IMR-90 (cell line): ENCODE measurements at regions not wholly inside any gene's neighbourhood (a gene's known extent, or its start where the extent isn't known, plus 50 kb on each side); places are given as distances from the start of the nearest gene placed in this dataset.

Experiments
- ATAC-seq: fragments of 200-7000 bp; cut with Tn5 transposase; 2 replicates; pipeline ENCODE4 v1.9.1; 2020; ENCODE audit warnings: low read depth, mild to moderate bottlenecking, moderate library complexity
- BruUV-seq: library from RNA; stranded (reverse); fragments of 400-500 nt; replicated peaks from 2 replicates; lab custom pipeline; 2021; lab: Mats Ljungman, UMichigan
- CTCF ChIA-PET: fragments of 300-600 bp; formaldehyde crosslinking; extraction: SDS; loops from one replicate; lab custom pipeline; 2021; ENCODE audit warnings: antibody characterized with exemption; lab: Yijun Ruan, JAX
- POLR2A ChIA-PET: fragments of 300-600 bp; sonication (Branson Sonifier 250); formaldehyde crosslinking; loops from one replicate; lab custom pipeline; 2022; ENCODE audit warnings: antibody characterized with exemption; ENCODE audit not compliant: unreplicated experiment; lab: Charles Lee
- DNase-seq: peaks from one replicate; pipeline ENCODE4 v3.0.0; 2013
- H2AFZ ChIP-seq: replicated peaks from 2 replicates; pipeline ENCODE3; 2013; ENCODE audit warnings: low read length, mild to moderate bottlenecking; ENCODE audit not compliant: poor library complexity
- H2AK5ac ChIP-seq: 2 replicates; pipeline ENCODE4 v1.6.1; 2013; ENCODE audit warnings: low read depth, low read length, inconsistent platforms
- H2AK9ac ChIP-seq: replicated peaks from 2 replicates; pipeline ENCODE3; 2013; ENCODE audit warnings: mild to moderate bottlenecking, low read depth, low read length, moderate library complexity; ENCODE audit not compliant: poor library complexity
- H2BK120ac ChIP-seq: 2 replicates; pipeline ENCODE4 v1.6.1; 2013; ENCODE audit warnings: low read depth, low read length, inconsistent platforms
- H2BK15ac ChIP-seq: 3 replicates; pipeline ENCODE4 v1.6.1; 2013; ENCODE audit warnings: low read depth, low read length, inconsistent platforms
- H2BK20ac ChIP-seq: 2 replicates; pipeline ENCODE4 v1.6.1; 2013; ENCODE audit warnings: low read depth, mild to moderate bottlenecking, inconsistent platforms, low read length, moderate library complexity
- H2BK5ac ChIP-seq: 2 replicates; pipeline ENCODE4 v1.6.1; 2013; ENCODE audit warnings: mild to moderate bottlenecking, low read depth, low read length, inconsistent platforms; ENCODE audit not compliant: poor library complexity, severe bottlenecking
- H3K14ac ChIP-seq: replicated peaks from 2 replicates; pipeline ENCODE4 v1.6.1; 2013; ENCODE audit warnings: low read depth, low read length, inconsistent platforms
- H3K18ac ChIP-seq: 2 replicates; pipeline ENCODE4 v1.6.1; 2013; ENCODE audit warnings: low read depth, low read length, control low read depth
- H3K23ac ChIP-seq: 2 replicates; pipeline ENCODE4 v1.6.1; 2013; ENCODE audit warnings: low read depth, low read length, inconsistent platforms
- H3K27ac ChIP-seq: 2 replicates; pipeline ENCODE4 v1.5.1; 2013; ENCODE audit warnings: mild to moderate bottlenecking, control low read depth, low read length; ENCODE audit not compliant: insufficient read depth
- H3K27me3 ChIP-seq: 2 replicates; pipeline ENCODE4 v1.6.1; 2013; ENCODE audit warnings: low read length; ENCODE audit not compliant: control insufficient read depth, insufficient read depth
- H3K36me3 ChIP-seq: 2 replicates; pipeline ENCODE4 v1.6.1; 2013; ENCODE audit warnings: low read length, mixed read lengths; ENCODE audit not compliant: control insufficient read depth, insufficient read depth
- H3K4ac ChIP-seq: 2 replicates; pipeline ENCODE4 v1.6.1; 2013; ENCODE audit warnings: low read depth, low read length, inconsistent platforms
- H3K4me1 ChIP-seq: 2 replicates; pipeline ENCODE4 v1.6.1; 2013; ENCODE audit warnings: low read length, mixed read lengths; ENCODE audit not compliant: control insufficient read depth, insufficient read depth
- H3K4me2 ChIP-seq: 2 replicates; pipeline ENCODE4 v1.6.1; 2013; ENCODE audit warnings: low read depth, mild to moderate bottlenecking, control low read depth, low read length, moderate library complexity
- H3K4me3 ChIP-seq: 2 replicates; pipeline ENCODE4 v1.5.1; 2013; ENCODE audit warnings: low read depth, mild to moderate bottlenecking, control low read depth, low read length, moderate library complexity; ENCODE audit not compliant: insufficient read depth
- H3K56ac ChIP-seq: 2 replicates; pipeline ENCODE4 v1.6.1; 2013; ENCODE audit warnings: low read length, inconsistent platforms; ENCODE audit not compliant: insufficient read depth; ENCODE audit errors: extremely low read depth
- H3K79me1 ChIP-seq, 2 experiments: 2 replicates each; pipeline ENCODE4 v1.6.1; 2013; ENCODE audit warnings: low read length in 2 of 2, inconsistent platforms in 1 of 2, low read depth in 1 of 2
- H3K9ac ChIP-seq: 2 replicates; pipeline ENCODE4 v1.6.1; 2013; ENCODE audit warnings: low read depth, low read length, control low read depth
- H3K9me1 ChIP-seq: 2 replicates; pipeline ENCODE4 v1.6.1; 2013; ENCODE audit warnings: low read length, inconsistent platforms; ENCODE audit not compliant: insufficient read depth
- H3K9me3 ChIP-seq: 2 replicates; pipeline ENCODE4 v1.6.1; 2013; ENCODE audit warnings: low read length; ENCODE audit not compliant: control insufficient read depth, insufficient read depth
- H4K20me1 ChIP-seq: 2 replicates; pipeline ENCODE4 v1.6.1; 2013; ENCODE audit warnings: low read length, inconsistent platforms; ENCODE audit not compliant: insufficient read depth
- H4K5ac ChIP-seq: 2 replicates; pipeline ENCODE4 v1.6.1; 2013; ENCODE audit warnings: mild to moderate bottlenecking, low read depth, low read length, control low read depth
- H4K8ac ChIP-seq, 2 experiments: 2 replicates each; pipeline ENCODE4 v1.6.1; 2013; ENCODE audit warnings: low read depth in 2 of 2, low read length in 2 of 2, control low read depth in 1 of 2, inconsistent platforms in 1 of 2
- H4K91ac ChIP-seq: 2 replicates; pipeline ENCODE4 v1.6.1; 2013; ENCODE audit warnings: low read depth, low read length, inconsistent platforms; ENCODE audit not compliant: insufficient read depth
- CHD1 ChIP-seq: IDR thresholded peaks from 2 replicates; pipeline ENCODE4 v1.6.1; 2012; ENCODE audit warnings: low read depth, low read length, improper control_type of control experiment
- WGBS, 2 experiments: methylation state at CpG; one replicate each; pipeline versions ENCODE4 v1.1.5 to v1.1.7; 2013; ENCODE audit warnings: missing lambda C conversion rate in 2 of 2; ENCODE audit not compliant: insufficient read length in 1 of 2; ENCODE audit errors: extremely low coverage in 2 of 2; 5-methylcytosine and 5-hydroxymethylcytosine counted together
- dilution Hi-C: fragments of 300-500 bp; cut with HindIII; formaldehyde crosslinking; loops from one replicate; pipeline ENCODE4 v1.14.3; 2018; ENCODE audit warnings: low sequenced_read_pairs; ENCODE audit not compliant: unreplicated experiment
- in situ Hi-C: fragments of 300-500 bp; cut with MboI; formaldehyde crosslinking; loops from 3 replicates; pipeline ENCODE4 v1.14.3; 2019; ENCODE audit warnings: low sequenced_read_pairs, inconsistent platforms, mixed read lengths
- intact Hi-C: fragments of 100-400 bp; cut with micrococcal nuclease; formaldehyde crosslinking; loops from 2 replicates; pipeline ENCODE4 v1.10.0; 2022

DNA sequence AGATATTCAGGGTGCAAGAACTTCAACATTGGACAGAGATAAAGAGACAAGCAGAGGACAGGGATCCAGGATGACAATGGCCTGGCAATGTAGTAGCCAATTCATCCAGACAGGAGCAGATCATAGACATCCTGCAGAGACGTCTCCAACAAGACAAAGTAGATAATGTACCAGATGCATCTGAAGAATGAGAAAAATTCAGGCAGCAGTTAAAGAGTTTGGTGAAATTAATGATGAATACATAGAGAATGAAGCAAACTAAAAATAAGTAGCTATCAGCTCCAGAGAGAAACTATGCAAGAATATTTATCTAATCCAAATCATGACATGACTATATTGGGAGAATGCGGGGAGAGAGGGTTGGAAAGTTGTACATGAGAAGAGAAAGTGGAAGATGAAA is 278.4 kb upstream of the DACH1 start:
- Histone ChIP-seq H4K91ac (no peak overlapping the region), H3K9ac (no peak overlapping the region), H3K14ac (no peak overlapping the region), H3K18ac (no peak overlapping the region), H2BK5ac (no peak overlapping the region), H3K27ac (no peak overlapping the region), H2BK15ac (no peak overlapping the region), H3K4ac (no peak overlapping the region), H3K4me2 (no peak overlapping the region), H2BK20ac (no peak overlapping the region), H4K20me1 (no peaks in the 10 kb centered on the region), H3K4me1 (no peaks in the 10 kb centered on the region), H3K56ac (no peak overlapping the region), H3K27me3 (no peaks in the 10 kb centered on the region), H2AK5ac (no peak overlapping the region), H3K36me3 (no peaks in the 10 kb centered on the region), H3K79me1 (no peaks in the 10 kb centered on the region), H4K8ac (no peak overlapping the region), H4K5ac (no peak overlapping the region), H3K23ac (no peak overlapping the region), H2AK9ac (no peak overlapping the region), H3K9me1 (no peaks in the 10 kb centered on the region), H3K4me3 (no peak overlapping the region), H2BK120ac (no peak overlapping the region), H3K9me3 (peaks cover 4% of the 10 kb centered on the region; the same call in 1 of the 2 replicates), H2AFZ (no peak overlapping the region)
- no peak for TF ChIP-seq CHD1
- DNase-seq, result no peak
- POLR2A ChIA-PET, result no interaction called here
- BruUV-seq, result no TSS peak
- CTCF ChIA-PET, result no interaction called here
- intact Hi-C loops (no loop called here), dilution Hi-C loops (no loop called here), in situ Hi-C loops (no loop called here)
- WGBS, 2 experiments, result no CpG with 5 or more reads among the region's 2 CpGs
- ATAC-seq, result no peak
